A549 (cell line): ENCODE measurements at regions not wholly inside any gene's neighbourhood (a gene's known extent, or its start where the extent isn't known, plus 50 kb on each side); places are given as distances from the start of the nearest gene placed in this dataset.

Experiments
- ATAC-seq, 2 experiments: fragments of 200-7000 bp in 1 of 2; fragments of >200 bp in 1 of 2; cut with Nextera tagmentation in 1 of 2; cut with Tn5 transposase in 1 of 2; 3 replicates each; pipeline versions ENCODE4 v1.8.0 to v1.9.1; 2018 to 2020; ENCODE audit warnings: mild to moderate bottlenecking in 1 of 2, moderate library complexity in 1 of 2
- CTCF ChIA-PET: fragments of 300-600 bp; sonication (Branson Sonifier 250); formaldehyde crosslinking; extraction: SDS; loops from one replicate; lab custom pipeline; 2021; ENCODE audit warnings: antibody characterized with exemption, inconsistent platforms; lab: Yijun Ruan, JAX
- POLR2A ChIA-PET: fragments of 350-600 bp; formaldehyde crosslinking; extraction: SDS; loops from one replicate; lab custom pipeline; 2021; ENCODE audit warnings: antibody characterized with exemption, inconsistent platforms; lab: Yijun Ruan, JAX
- DNase-seq, 2 experiments: peaks; one replicate each; pipeline versions ENCODE4 v3.0.0 to v3.0.0-alpha.2; 2011 to 2016; ENCODE audit warnings: low read depth in 1 of 2, low spot score in 1 of 2
- FAIRE-seq: peaks from 2 replicates; lab custom pipeline; 2011; peaks lifted over from hg19 to GRCh38; lab: Jason Lieb, UNC
- H3K27ac ChIP-seq, 2 experiments: fragments of >200 bp; sonication (Bioruptor Twin); formaldehyde crosslinking; 3 replicates each; pipeline ENCODE4 v1.5.1; 2016 to 2017
- H3K4me1 ChIP-seq: fragments of >200 bp; sonication (Bioruptor Twin); formaldehyde crosslinking; 3 replicates; pipeline ENCODE4 v1.6.1; 2016
- H3K4me2 ChIP-seq: fragments of >200 bp; sonication (Bioruptor Twin); formaldehyde crosslinking; 3 replicates; pipeline ENCODE4 v1.6.1; 2016
- H3K4me3 ChIP-seq: fragments of >200 bp; sonication (Bioruptor Twin); formaldehyde crosslinking; 3 replicates; pipeline ENCODE4 v1.5.1; 2016
- H3K9me3 ChIP-seq: fragments of >200 bp; sonication (Bioruptor Twin); formaldehyde crosslinking; 3 replicates; pipeline ENCODE4 v1.6.1; 2016
- CBX2 ChIP-seq: fragments of 200-600 bp; sonication (generic); IDR thresholded peaks from 2 replicates; pipeline ENCODE4 v1.6.1; 2016; ENCODE audit warnings: low read depth, mild to moderate bottlenecking, borderline replicate concordance
- CBX8 ChIP-seq: fragments of 200-600 bp; sonication (generic); IDR thresholded peaks from 2 replicates; pipeline ENCODE4 v1.6.1; 2016
- EHMT2 ChIP-seq: fragments of 200-600 bp; sonication (generic); IDR thresholded peaks from 2 replicates; pipeline ENCODE4 v1.6.1; 2016; ENCODE audit warnings: antibody characterized with exemption, low read depth, mild to moderate bottlenecking, moderate library complexity
- ESRRA ChIP-seq: fragments of 150-350 bp; IDR thresholded peaks from 2 replicates; pipeline ENCODE4 v1.6.1; 2014; ENCODE audit warnings: mild to moderate bottlenecking, low read length, borderline replicate concordance
- FOSL2 ChIP-seq, 2 experiments: fragments of 450-650 bp in 1 of 2; fragments of >200 bp in 1 of 2; sonication (Bioruptor Twin) in 1 of 2; formaldehyde crosslinking; IDR thresholded peaks; 2 replicates each; pipeline versions ENCODE4 v1.5.0 to v1.6.1; 2016 to 2020; ENCODE audit warnings: mild to moderate bottlenecking in 1 of 2, moderate library complexity in 1 of 2
- FOXS1 ChIP-seq: fragments of 250-450 bp; sonication (Bioruptor Pico); IDR thresholded peaks from 2 replicates; pipeline ENCODE4 v1.5.0; 2020; ENCODE audit warnings: mild to moderate bottlenecking, moderate library complexity
- GATA3 ChIP-seq: IDR thresholded peaks from 2 replicates; pipeline ENCODE4 v1.6.1; 2012; ENCODE audit warnings: borderline replicate concordance
- JUNB ChIP-seq: fragments of >200 bp; sonication (Bioruptor Twin); formaldehyde crosslinking; IDR thresholded peaks from 2 replicates; pipeline ENCODE4 v1.6.1; 2016
- KDM5A ChIP-seq: fragments of 200-600 bp; sonication (generic); IDR thresholded peaks from 2 replicates; pipeline ENCODE4 v1.6.1; 2016; ENCODE audit warnings: antibody characterized with exemption, mild to moderate bottlenecking
- MAFK ChIP-seq: fragments of 450-650 bp; IDR thresholded peaks from 2 replicates; pipeline ENCODE4 v1.6.1; 2014; ENCODE audit not compliant: partially characterized antibody
- NFE2L2 ChIP-seq: fragments of 150-350 bp; conservative IDR thresholded peaks from 2 replicates; pipeline ENCODE4 v1.6.1; 2014; ENCODE audit warnings: low read length
- NR3C1 ChIP-seq: fragments of >200 bp; sonication (Bioruptor Twin); formaldehyde crosslinking; IDR thresholded peaks from 3 replicates; pipeline ENCODE4 v1.6.1; 2017
- POLR2A ChIP-seq: IDR thresholded peaks from 2 replicates; pipeline ENCODE4 v1.6.1; 2012; ENCODE audit warnings: mild to moderate bottlenecking, low read length
- POLR2AphosphoS2 ChIP-seq: conservative IDR thresholded peaks from 2 replicates; pipeline ENCODE4 v1.6.1; 2012; ENCODE audit warnings: low read length, improper control_type of control experiment, inconsistent platforms
- RFX5 ChIP-seq: fragments of 450-650 bp; IDR thresholded peaks from 2 replicates; pipeline ENCODE4 v1.7.1; 2014; ENCODE audit warnings: antibody characterized with exemption, mild to moderate bottlenecking, moderate library complexity
- SMC3 ChIP-seq: fragments of >200 bp; sonication (Bioruptor Twin); formaldehyde crosslinking; IDR thresholded peaks from 3 replicates; pipeline ENCODE4 v1.6.1; 2018; ENCODE audit warnings: inconsistent platforms
- WGBS: methylation state at CpG from one replicate; pipeline ENCODE4 v1.1.6; 2017; ENCODE audit errors: missing lambda C conversion rate; 5-methylcytosine and 5-hydroxymethylcytosine counted together
- TF ChIP-seq, protein P1 (sequence below): fragments of >200 bp; sonication (Bioruptor Twin); formaldehyde crosslinking; IDR thresholded peaks from 3 replicates; pipeline ENCODE4 v1.5.1; 2016
- TF ChIP-seq, protein P2 (sequence below): fragments of 250-450 bp; sonication (Bioruptor Pico); IDR thresholded peaks from 2 replicates; pipeline ENCODE4 v1.5.0; 2020; ENCODE audit warnings: low read depth, mild to moderate bottlenecking, moderate library complexity
- TF ChIP-seq, protein P3 (sequence below): IDR thresholded peaks from 2 replicates; pipeline ENCODE4 v1.6.1; 2012; ENCODE audit warnings: low read depth, borderline replicate concordance

DNA sequence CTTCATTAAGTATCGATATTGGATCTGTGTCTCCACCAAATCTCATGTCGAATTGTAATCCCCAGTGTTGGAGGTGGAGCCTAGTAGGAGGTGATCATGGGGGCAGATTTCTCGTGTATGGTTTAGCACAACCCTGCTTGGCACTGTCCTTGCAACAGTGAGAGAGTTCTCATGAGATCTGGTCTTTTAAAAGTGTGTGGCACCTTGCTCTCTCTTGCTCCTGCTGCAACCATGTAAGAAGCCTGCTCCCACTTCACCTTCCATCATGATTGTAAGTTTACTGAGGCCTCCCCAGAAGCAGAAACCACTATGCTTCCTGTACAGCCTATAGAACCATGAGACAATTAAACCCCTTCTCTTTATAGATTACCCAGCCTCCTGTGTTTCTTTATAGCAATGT, 424.4 kb downstream of the NPHP4 start (continued):
- no peak for TF ChIP-seq FOXS1 (CRISPR knock-in tag)
- TF ChIP-seq FOSL2 (IDR thresholded peaks at IDR 0.05): no peak
- no peak for TF ChIP-seq FOSL2 (CRISPR knock-in tag; IDR thresholded peaks at IDR 0.05)
- TF ChIP-seq MAFK: no peak
- TF ChIP-seq POLR2AphosphoS2: no peak

GRCh38 chr1:5566924-5567323, 425.3 kb downstream of the NPHP4 start:
- POLR2A ChIA-PET: no interaction called here
- no peak for DNase-seq
- no peak for ATAC-seq
- FAIRE-seq: no peak
- Histone ChIP-seq H3K4me3 (no peak overlapping the region), H3K9me3 (no peaks in the 10 kb centered on the region), H3K4me2 (no peak overlapping the region), H3K4me1 (no peaks in the 10 kb centered on the region), H3K27ac (no peak overlapping the region)
- CTCF ChIA-PET: no interaction called here
- TF ChIP-seq, protein P1, sequence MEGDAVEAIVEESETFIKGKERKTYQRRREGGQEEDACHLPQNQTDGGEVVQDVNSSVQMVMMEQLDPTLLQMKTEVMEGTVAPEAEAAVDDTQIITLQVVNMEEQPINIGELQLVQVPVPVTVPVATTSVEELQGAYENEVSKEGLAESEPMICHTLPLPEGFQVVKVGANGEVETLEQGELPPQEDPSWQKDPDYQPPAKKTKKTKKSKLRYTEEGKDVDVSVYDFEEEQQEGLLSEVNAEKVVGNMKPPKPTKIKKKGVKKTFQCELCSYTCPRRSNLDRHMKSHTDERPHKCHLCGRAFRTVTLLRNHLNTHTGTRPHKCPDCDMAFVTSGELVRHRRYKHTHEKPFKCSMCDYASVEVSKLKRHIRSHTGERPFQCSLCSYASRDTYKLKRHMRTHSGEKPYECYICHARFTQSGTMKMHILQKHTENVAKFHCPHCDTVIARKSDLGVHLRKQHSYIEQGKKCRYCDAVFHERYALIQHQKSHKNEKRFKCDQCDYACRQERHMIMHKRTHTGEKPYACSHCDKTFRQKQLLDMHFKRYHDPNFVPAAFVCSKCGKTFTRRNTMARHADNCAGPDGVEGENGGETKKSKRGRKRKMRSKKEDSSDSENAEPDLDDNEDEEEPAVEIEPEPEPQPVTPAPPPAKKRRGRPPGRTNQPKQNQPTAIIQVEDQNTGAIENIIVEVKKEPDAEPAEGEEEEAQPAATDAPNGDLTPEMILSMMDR: no peak
- no peak for TF ChIP-seq NFE2L2
- TF ChIP-seq GATA3: no peak
- TF ChIP-seq JUNB: no peak
- TF ChIP-seq CBX8: no peak
- TF ChIP-seq POLR2A: no peak
- TF ChIP-seq SMC3: no peak
- TF ChIP-seq FOXS1 (CRISPR knock-in tag): no peak
- TF ChIP-seq, protein P2, sequence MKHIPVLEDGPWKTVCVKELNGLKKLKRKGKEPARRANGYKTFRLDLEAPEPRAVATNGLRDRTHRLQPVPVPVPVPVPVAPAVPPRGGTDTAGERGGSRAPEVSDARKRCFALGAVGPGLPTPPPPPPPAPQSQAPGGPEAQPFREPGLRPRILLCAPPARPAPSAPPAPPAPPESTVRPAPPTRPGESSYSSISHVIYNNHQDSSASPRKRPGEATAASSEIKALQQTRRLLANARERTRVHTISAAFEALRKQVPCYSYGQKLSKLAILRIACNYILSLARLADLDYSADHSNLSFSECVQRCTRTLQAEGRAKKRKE (CRISPR knock-in tag): no peak
- TF ChIP-seq POLR2AphosphoS2: no peak
- TF ChIP-seq EHMT2: no peak
- TF ChIP-seq RFX5: no peak
- no peak for TF ChIP-seq ESRRA
- 0% methylated on average over 1 of the region's 4 CpGs for WGBS

DNA sequence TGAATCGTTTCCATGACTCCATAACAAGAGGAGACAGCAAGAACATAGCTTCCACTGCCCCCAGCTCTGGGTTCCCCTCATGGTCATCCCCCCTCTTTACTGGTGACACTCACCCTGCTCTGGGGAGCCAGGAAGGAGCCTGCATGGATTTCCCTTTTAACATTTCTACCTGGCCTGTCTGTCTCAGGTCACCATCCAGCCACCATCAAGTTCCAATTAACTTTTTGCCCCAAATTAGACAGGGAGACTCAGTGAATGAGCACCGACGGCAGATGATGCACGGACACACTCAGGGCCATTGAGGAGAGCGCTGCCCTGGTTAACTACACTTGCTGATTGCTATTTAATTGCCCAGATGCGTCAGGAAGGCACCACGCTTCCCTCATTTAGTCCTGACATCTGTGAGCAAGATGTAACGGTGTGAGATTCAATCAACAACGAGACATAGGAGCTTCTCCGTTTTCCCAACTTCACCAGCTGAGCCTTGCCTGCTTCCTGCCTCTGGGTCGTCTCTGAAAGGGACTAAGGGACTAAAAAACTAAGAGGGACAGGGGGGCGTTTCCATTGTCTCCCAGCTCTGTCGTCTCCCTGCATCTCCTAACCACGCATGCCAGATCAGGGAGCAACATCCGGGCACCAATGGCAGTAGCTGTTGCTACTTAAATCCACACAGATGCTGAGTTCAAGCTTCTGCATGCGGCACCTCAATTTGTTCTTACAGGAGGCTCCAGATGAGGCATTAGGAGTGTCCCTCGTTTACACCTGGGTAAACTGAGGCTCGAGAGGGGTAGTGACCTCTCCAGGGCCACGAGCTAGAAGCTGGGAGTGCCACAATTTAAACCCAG, 426.7 kb downstream of the NPHP4 start:
- no peaks in the 10 kb centered on the region for H3K4me1 ChIP-seq
- no peak overlapping the region for H3K4me3 ChIP-seq
- H3K4me2 ChIP-seq: no peak overlapping the region
- FAIRE-seq (no peak), DNase-seq (no peak), ATAC-seq (no peak)
- CTCF ChIA-PET: interaction anchor here (0.8 kb wide), 1 partner anchor 55 kb away, joined by 3 read pairs; no protein-coding TSS in a partner anchor
- H3K9me3 ChIP-seq: no peaks in the 10 kb centered on the region
- POLR2A ChIA-PET: no interaction called here
- 23% methylated on average over 18 of the region's 19 CpGs for WGBS
- TF ChIP-seq KDM5A: no peak
- TF ChIP-seq CBX2: no peak
- TF ChIP-seq, protein P3, sequence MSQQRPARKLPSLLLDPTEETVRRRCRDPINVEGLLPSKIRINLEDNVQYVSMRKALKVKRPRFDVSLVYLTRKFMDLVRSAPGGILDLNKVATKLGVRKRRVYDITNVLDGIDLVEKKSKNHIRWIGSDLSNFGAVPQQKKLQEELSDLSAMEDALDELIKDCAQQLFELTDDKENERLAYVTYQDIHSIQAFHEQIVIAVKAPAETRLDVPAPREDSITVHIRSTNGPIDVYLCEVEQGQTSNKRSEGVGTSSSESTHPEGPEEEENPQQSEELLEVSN: no peak
- TF ChIP-seq NR3C1: no peak
- no peak overlapping the region for H3K27ac ChIP-seq
